NCI-H1092 (cell line): ENCODE measurements at regions not wholly inside any gene's neighbourhood (a gene's known extent, or its start where the extent isn't known, plus 50 kb on each side); places are given as distances from the start of the nearest gene placed in this dataset.
"Not testable (repeated sequence)": the region's sequence is repeated elsewhere in the genome, so short reads cannot be mapped to it uniquely, and the experiment has no call there.

Experiments used
- DNase-seq: peaks from one replicate; lab custom pipeline; 2025; lab: John Stamatoyannopoulos, UW

DNA sequence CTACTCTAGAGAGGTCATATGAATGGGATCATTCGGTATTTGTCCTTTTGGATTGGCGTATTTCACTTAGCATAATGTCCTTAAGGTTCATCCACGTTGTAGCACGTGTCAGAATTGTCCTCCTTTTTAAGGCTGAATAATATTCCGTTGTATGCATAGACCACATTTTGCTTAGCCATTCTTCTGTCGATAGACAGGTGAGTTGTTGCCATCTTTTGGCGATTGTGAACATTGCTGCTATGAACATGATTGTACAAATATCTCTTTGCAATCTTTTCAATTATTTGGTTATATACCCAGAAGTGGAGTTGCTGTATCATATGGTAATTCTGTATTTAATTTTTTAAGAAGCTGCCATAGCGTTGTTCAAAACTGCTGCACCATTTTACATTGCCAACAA, 52.4 kb upstream of the GOLGA8J start:
- DNase-seq: no peak

- no peak for DNase-seq
Observed at GRCh38 chr15:30023798-30024295, 58.9 kb upstream of the GOLGA8J start.

- no peak for DNase-seq
Observed at GRCh38 chr15:30010746-30011145, 72.0 kb upstream of the GOLGA8J start.

- DNase-seq: no peak
Observed at GRCh38 chr15:30008156-30008555, 74.6 kb upstream of the GOLGA8J start.

GRCh38 chr15:30001602-30002001, 81.2 kb upstream of the GOLGA8J start:
- no peak for DNase-seq

DNA sequence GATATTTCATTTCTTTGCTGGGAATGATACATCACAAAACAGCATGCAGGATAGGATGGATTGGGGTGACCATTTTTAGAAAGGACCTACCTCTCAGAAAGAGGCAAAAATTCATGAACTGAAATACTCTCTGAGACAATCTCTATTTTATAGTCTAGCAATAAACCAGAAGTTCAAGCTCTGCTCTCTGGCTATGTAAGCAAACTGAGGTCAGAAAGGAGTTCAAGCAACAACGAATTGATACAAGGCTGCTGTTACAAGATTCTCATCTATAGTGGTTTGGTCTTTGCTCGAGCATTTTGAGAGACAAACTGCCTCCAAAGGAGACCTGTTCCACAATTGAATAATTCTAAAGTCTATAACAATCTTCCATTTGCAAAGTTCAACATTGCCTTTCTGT, 84.7 kb upstream of the GOLGA8J start:
- no peak for DNase-seq

- DNase-seq: no peak
Observed at GRCh38 chr15:29997499-29997898, 85.3 kb upstream of the GOLGA8J start.

GRCh38 chr15:29994284-29994683, 88.5 kb upstream of the GOLGA8J start:
- no peak for DNase-seq

DNA sequence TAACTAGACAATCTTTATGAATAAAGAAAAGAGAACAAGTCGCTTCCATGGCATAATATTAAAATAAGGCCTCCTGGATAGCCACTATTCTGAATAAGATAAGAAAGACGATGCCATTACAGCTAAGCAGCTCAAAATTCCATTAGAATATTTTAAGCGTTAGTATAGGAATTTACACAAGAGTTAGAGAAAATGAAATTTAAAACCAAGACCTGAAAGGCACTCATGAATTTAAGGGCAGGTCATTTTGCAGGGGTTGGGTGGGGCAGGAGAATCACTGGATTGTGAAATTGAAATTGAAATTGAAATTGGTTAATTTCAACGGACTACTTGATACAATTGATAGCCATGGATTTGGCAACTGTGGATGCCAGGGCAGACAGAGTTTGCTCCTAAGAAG, 91.8 kb upstream of the GOLGA8J start:
- no peak for DNase-seq

DNA sequence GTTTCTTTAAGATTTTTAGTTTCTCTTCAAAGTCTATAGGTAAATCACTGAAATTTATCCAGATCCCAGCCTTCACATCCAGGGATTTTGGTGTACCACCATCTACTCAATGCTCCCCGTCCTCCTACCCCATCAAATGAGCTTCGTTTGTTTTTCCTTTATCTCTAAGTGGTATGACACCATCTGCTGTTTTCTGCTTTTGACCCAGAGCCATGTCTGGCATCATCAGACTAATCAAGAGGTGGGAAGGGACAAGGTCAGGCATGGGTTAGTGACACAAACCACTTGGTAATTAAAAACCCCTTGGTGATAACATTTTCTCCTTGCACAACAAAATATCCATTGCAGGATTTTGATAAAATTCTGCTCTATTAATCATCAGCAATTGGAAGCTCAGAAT, 92.7 kb upstream of the GOLGA8J start:
- no peak for DNase-seq

- DNase-seq: no peak
Observed at GRCh38 chr15:29988701-29989100, 94.1 kb upstream of the GOLGA8J start.

- no peak for DNase-seq
Observed at GRCh38 chr15:29986946-29987345, 95.8 kb upstream of the GOLGA8J start.

- DNase-seq: no peak
Observed at GRCh38 chr15:29978411-29979382, 104.1 kb upstream of the GOLGA8J start.

- DNase-seq: not testable (repeated sequence)
Observed at GRCh38 chr15:29974056-29974455, 108.7 kb upstream of the GOLGA8J start.

DNA sequence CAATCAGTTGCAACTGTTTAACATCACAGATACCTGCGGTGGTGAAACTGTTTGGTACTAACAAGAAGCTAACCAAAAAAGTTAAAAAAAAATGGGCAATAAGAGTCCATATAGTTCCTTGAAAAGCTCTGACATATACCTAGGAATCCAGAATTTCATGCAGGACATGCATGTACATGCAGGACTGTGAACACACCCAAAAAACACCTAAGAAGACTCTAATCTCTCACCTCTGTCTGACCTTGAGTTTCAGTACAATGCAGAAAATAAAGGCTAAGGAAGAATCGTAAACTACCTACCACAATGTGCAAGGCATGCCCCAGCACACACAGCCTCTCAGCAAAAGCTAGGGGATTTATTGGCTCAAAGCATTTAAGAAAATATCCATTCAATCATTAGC, 110.7 kb upstream of the GOLGA8J start:
- DNase-seq: no peak

GRCh38 chr15:29970402-29970695, 112.4 kb upstream of the GOLGA8J start:
- no peak for DNase-seq

DNA sequence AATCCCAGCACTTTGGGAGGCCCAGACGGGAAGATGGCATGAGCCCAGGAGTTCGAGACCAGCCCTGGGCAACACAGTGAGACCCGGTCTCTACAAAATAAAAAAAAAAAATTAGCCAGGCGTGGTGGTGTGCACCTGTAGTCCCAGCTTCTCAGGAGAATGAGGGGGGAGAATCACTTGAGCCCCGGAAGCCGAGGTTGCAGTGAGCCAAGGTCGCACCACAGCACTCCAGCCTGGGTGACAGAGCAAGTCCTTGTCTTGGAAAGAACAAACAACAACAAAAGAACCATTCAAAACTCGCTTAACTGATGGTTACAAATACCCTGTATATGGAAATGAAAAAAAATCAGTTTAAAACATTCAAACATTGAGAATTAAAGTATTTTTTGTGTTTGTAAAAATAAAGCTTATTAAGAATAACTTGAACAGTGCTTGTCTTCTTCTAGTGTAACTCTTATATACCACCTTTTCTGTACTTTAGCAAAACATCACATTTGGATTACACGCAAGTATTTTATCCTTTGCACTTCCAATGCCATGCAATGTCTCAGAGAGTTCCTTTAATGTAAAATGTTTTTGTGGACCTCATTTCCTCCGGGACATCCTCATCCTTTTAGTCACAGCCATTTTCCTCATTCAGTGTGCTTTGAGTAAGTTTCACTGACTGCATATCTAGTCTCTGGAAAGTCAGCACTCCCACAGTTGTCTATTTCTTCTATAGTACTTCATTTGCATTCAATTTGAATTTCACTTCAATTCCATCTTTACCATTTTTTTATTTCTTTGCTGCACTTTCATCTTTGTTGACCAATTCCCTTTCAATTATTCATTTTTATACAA, 113.0 kb upstream of the GOLGA8J start:
- DNase-seq: no peak

DNA sequence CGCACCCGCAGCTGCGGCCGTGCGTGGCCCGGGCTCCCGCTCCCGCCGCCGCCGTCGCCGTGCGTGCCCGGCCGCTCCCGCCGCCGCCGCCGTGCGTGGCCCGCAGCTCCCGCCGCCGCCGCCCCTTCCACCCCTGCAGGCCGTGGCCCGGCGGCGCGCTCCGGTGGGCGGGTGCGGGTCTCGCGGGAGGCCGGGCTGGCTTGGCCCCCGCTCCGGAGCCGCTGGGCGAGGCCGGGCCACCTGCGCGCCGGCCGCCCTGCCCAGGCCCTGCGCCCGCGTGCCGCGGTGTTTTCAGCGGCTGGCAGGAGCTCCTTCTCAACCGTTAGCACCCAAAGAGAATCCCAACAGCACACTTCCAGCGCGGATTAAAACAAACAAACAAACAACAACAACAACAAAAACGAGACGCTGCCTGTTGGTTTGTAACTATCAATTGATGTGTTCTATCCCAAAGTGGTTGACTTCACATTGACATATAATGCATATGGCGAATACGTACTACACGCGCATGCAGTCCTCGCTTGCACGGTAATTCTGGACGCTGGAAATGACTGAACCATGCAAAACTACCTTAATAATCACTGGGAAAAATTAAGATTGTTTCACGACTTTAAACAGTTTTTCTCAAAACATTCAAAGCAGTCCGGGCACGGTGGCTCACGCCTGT, 113.7 kb upstream of the GOLGA8J start:
- no peak for DNase-seq

- no peak for DNase-seq
Observed at GRCh38 chr15:29968099-29968894, 114.5 kb upstream of the GOLGA8J start.

- no peak for DNase-seq
Observed at GRCh38 chr15:29962407-29962806, 120.3 kb upstream of the GOLGA8J start.

GRCh38 chr15:29959384-29960137, 123.2 kb upstream of the GOLGA8J start:
- no peak for DNase-seq
